DND-41 (cell line): ENCODE measurements at regions not wholly inside any gene's neighbourhood (a gene's known extent, or its start where the extent isn't known, plus 50 kb on each side); places are given as distances from the start of the nearest gene placed in this dataset.

Experiments used
- ATAC-seq: fragments of 200-7000 bp; cut with Tn5 transposase; 3 replicates; pipeline ENCODE4 v1.9.1; 2021; ENCODE audit warnings: low read depth; ENCODE audit not compliant: insufficient read depth
- DNase-seq: peaks from one replicate; pipeline ENCODE4 v3.0.0-alpha.2; 2020
- H2AFZ ChIP-seq: 2 replicates; pipeline ENCODE4 v1.6.0; 2012; ENCODE audit warnings: low read depth, low read length
- H3K27ac ChIP-seq: 2 replicates; pipeline ENCODE4 v1.5.1; 2012; ENCODE audit warnings: low read length, inconsistent platforms
- H3K27me3 ChIP-seq: fragments of 200-600 bp; sonication (generic); 2 replicates; pipeline ENCODE4 v1.6.0; 2012; ENCODE audit warnings: low read length, mild to moderate bottlenecking, inconsistent platforms; ENCODE audit not compliant: insufficient read depth, poor library complexity
- H3K36me3 ChIP-seq: 2 replicates; pipeline ENCODE4 v1.5.1; 2012; ENCODE audit warnings: low read length, inconsistent platforms; ENCODE audit not compliant: insufficient read depth
- H3K4me1 ChIP-seq: 2 replicates; pipeline ENCODE4 v1.5.1; 2012; ENCODE audit warnings: mild to moderate bottlenecking, low read length; ENCODE audit not compliant: insufficient read depth
- H3K4me2 ChIP-seq: 2 replicates; pipeline ENCODE4 v1.6.0; 2012; ENCODE audit warnings: mild to moderate bottlenecking, moderate library complexity, low read length, inconsistent platforms; ENCODE audit not compliant: insufficient read depth
- H3K4me3 ChIP-seq, 2 experiments: fragments of 200-600 bp in 1 of 2; shearing (Covaris generic) in 1 of 2; 2 replicates each; pipeline ENCODE4 v1.5.1; 2012 to 2016; ENCODE audit warnings: inconsistent platforms in 2 of 2, low read length in 2 of 2, mild to moderate bottlenecking in 2 of 2, low read depth in 1 of 2, moderate library complexity in 1 of 2
- H3K79me2 ChIP-seq: 2 replicates; pipeline ENCODE4 v1.6.0; 2012; ENCODE audit warnings: low read length, inconsistent platforms; ENCODE audit not compliant: insufficient read depth
- H3K9ac ChIP-seq: 2 replicates; pipeline ENCODE4 v1.6.0; 2012; ENCODE audit warnings: low read depth, mild to moderate bottlenecking, inconsistent platforms, low read length, moderate library complexity
- H3K9me3 ChIP-seq: 2 replicates; pipeline ENCODE4 v1.5.1; 2012; ENCODE audit warnings: low read length, moderate library complexity, mild to moderate bottlenecking, inconsistent platforms; ENCODE audit not compliant: insufficient read depth, severe bottlenecking
- H4K20me1 ChIP-seq: 2 replicates; pipeline ENCODE4 v1.6.0; 2012; ENCODE audit warnings: low read length; ENCODE audit not compliant: insufficient read depth
- EZH2 ChIP-seq: IDR thresholded peaks from 3 replicates; pipeline ENCODE4 v1.6.1; 2012; ENCODE audit warnings: borderline replicate concordance, low read depth, mild to moderate bottlenecking, moderate library complexity, low read length, inconsistent platforms; ENCODE audit not compliant: severe bottlenecking
- TF ChIP-seq, protein P1 (sequence below): IDR thresholded peaks from 2 replicates; pipeline ENCODE4 v1.5.1; 2012; ENCODE audit warnings: borderline replicate concordance, low read length, moderate library complexity, mild to moderate bottlenecking; ENCODE audit not compliant: poor library complexity, severe bottlenecking; ENCODE audit errors: extremely low read depth

DNA sequence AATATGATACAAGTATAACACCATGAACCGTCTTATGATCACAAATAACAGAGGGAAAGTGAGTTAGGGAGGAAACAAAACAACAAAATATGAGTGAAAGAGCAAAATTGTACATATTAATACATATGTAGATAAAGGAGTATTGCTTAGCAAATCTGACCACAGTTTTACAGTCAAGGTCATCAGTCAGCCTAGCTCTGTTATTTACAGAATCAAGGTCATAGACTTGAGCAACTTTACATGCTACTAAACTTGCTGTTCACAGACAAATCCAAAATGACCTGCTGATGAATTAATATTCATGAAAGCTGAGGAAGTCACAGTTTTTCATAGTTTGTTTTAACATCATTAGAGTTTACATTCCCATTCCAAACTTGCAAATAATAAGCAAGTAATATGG lies 1387.7 kb upstream of the ACO1 start:
- H4K20me1 ChIP-seq = no peaks in the 10 kb centered on the region
- no peak overlapping the region for H3K4me2 ChIP-seq
- no peaks in the 10 kb centered on the region for H3K9me3 ChIP-seq
- H3K27ac ChIP-seq = no peak overlapping the region
- DNase-seq (no peak), ATAC-seq (no peak)
- no peaks in the 10 kb centered on the region for H3K4me1 ChIP-seq
- no peak overlapping the region for H3K9ac ChIP-seq
- no peak overlapping the region for H2AFZ ChIP-seq
- no peak overlapping the region for H3K4me3 ChIP-seq
- no peaks in the 10 kb centered on the region for H3K27me3 ChIP-seq
- TF ChIP-seq, protein P1, sequence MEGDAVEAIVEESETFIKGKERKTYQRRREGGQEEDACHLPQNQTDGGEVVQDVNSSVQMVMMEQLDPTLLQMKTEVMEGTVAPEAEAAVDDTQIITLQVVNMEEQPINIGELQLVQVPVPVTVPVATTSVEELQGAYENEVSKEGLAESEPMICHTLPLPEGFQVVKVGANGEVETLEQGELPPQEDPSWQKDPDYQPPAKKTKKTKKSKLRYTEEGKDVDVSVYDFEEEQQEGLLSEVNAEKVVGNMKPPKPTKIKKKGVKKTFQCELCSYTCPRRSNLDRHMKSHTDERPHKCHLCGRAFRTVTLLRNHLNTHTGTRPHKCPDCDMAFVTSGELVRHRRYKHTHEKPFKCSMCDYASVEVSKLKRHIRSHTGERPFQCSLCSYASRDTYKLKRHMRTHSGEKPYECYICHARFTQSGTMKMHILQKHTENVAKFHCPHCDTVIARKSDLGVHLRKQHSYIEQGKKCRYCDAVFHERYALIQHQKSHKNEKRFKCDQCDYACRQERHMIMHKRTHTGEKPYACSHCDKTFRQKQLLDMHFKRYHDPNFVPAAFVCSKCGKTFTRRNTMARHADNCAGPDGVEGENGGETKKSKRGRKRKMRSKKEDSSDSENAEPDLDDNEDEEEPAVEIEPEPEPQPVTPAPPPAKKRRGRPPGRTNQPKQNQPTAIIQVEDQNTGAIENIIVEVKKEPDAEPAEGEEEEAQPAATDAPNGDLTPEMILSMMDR = no peak
- TF ChIP-seq EZH2 = no peak
- H3K36me3 ChIP-seq = no peaks in the 10 kb centered on the region
- no peaks in the 10 kb centered on the region for H3K79me2 ChIP-seq

DNA sequence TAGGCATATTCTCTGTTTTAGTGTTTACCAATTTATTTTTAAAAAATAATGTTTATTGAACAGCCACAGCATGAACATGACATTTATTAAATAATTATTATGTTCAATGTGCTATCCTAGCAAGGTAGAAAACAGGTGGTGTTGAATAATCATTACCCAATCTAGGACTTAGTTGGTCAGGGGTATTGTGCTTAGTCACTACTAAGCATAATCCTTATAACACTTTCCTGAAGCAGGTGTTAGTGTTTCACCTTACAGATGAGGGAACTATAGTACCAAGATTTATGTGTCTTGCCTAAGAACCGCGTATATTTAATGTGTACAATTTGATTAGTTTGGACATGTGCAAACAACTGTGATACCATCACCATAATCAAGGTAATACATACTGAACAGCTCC lies 1387.2 kb upstream of the ACO1 start:
- H3K9me3 ChIP-seq = no peaks in the 10 kb centered on the region
- no peaks in the 10 kb centered on the region for H4K20me1 ChIP-seq
- H3K4me3 ChIP-seq = no peak overlapping the region
- no peak for ATAC-seq
- H3K79me2 ChIP-seq = no peaks in the 10 kb centered on the region
- no peak for TF ChIP-seq EZH2
- TF ChIP-seq, protein P1 = no peak
- no peak overlapping the region for H3K9ac ChIP-seq
- H3K4me2 ChIP-seq = no peak overlapping the region
- DNase-seq = no peak
- H2AFZ ChIP-seq = no peak overlapping the region
- H3K36me3 ChIP-seq = no peaks in the 10 kb centered on the region
- H3K4me1 ChIP-seq = no peaks in the 10 kb centered on the region
- no peaks in the 10 kb centered on the region for H3K27me3 ChIP-seq
- no peak overlapping the region for H3K27ac ChIP-seq

DNA sequence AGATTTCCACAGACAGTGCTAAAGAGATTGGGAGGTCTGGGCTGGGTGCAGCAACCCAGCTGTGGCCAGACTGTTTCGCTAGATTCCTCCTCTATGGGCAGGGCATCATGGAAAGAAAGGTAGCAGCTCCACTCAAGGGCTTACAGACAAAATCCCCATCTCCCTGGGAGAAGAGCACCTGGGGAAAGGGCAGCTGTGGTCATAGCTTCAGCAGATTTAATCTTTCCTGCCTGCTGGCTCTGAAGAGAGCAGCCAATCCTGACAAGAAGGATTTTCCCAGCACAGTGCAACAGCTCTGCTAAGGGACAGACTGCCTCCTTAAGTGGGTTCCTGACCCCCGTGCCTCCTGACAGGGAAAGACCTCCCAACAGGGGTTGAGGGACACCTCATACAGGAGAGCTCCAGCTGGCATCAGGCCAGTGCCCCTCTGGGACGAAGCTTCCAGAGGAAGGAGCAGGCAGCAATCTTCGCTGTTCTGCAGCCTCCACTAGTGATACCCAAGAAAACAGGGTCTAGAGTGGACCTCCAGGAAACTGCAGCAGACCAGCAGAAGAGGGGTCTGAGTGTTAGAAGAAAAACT lies 1379.3 kb upstream of the ACO1 start:
- Histone ChIP-seq H3K27me3 (no peaks in the 10 kb centered on the region), H4K20me1 (no peaks in the 10 kb centered on the region), H3K27ac (no peak overlapping the region), H3K4me3 (no peak overlapping the region), H3K36me3 (no peaks in the 10 kb centered on the region), H3K79me2 (no peaks in the 10 kb centered on the region), H3K4me1 (no peaks in the 10 kb centered on the region), H3K9ac (no peak overlapping the region), H2AFZ (no peak overlapping the region), H3K9me3 (no peaks in the 10 kb centered on the region), H3K4me2 (no peak overlapping the region)
- DNase-seq (no peak), ATAC-seq (no peak)
- TF ChIP-seq, protein P1 = no peak
- no peak for TF ChIP-seq EZH2

DNA sequence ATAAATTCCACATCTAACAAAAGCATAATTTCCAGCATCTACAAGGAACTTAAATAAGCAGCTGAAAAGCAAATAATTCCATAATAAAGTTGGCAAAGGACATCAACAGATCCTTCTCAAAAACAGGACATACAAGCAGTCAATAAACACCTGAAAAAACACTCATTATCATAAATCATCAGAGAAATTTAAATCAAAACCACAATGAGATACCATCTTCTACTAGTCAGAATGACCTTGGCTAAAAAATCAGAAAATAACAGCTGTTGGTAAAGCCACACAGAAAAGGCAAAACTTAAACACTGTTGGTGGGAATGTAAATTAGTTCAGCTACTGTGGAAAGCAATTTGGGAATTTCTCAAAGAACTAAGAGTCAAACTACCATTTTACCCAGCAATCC lies 1371.1 kb upstream of the ACO1 start:
- Histone ChIP-seq H3K27me3 (no peaks in the 10 kb centered on the region), H3K4me2 (no peak overlapping the region), H3K9ac (no peak overlapping the region), H2AFZ (no peak overlapping the region), H3K9me3 (no peaks in the 10 kb centered on the region), H3K4me3 (no peak overlapping the region), H4K20me1 (no peaks in the 10 kb centered on the region), H3K36me3 (no peaks in the 10 kb centered on the region), H3K4me1 (no peaks in the 10 kb centered on the region), H3K79me2 (no peaks in the 10 kb centered on the region), H3K27ac (no peak overlapping the region)
- TF ChIP-seq, protein P1 = no peak
- TF ChIP-seq EZH2 = no peak
- ATAC-seq = no peak
- DNase-seq = no peak
